ENCODE measurements at regions not wholly inside any gene's neighbourhood (a gene's known extent, or its start where the extent isn't known, plus 50 kb on each side); places are given as distances from the start of the nearest gene placed in this dataset.
"Not testable (repeated sequence)": the region's sequence is repeated elsewhere in the genome, so short reads cannot be mapped to it uniquely, and the experiment has no call there.

GRCh38 chr2:65932571-65932970 lies 500.2 kb upstream of the SPRED2 start:
- DNase-seq = no peak
- Mint-ChIP-seq H3K27ac (no peak overlapping the region), H3K27me3 (peaks cover 0 to 2% of the 10 kb centered on the region in 2 donors), H3K4me1 (no peaks in the 10 kb centered on the region), H3K9me3 (peaks cover 0 to 14% (median 6%) of the 10 kb centered on the region in 8 donors), H3K4me3 (no peak overlapping the region), H3K36me3 (no peaks in the 10 kb centered on the region)
- intact Hi-C loops (cut with micrococcal nuclease) = no loop called here
- Histone ChIP-seq H3K4me3 (ENCODE audit: low read length in 2 of 2) (no peak overlapping the region), H3K9me3 (ENCODE audit: control insufficient read depth in 1 of 2, low read length in 2 of 2) (no peaks in the 10 kb centered on the region), H3K27me3 (ENCODE audit: insufficient read depth, low read length) (no peaks in the 10 kb centered on the region), H3K27ac (ENCODE audit: low read depth, low read length) (no peak overlapping the region), H3K36me3 (ENCODE audit: insufficient read depth, low read length) (no peaks in the 10 kb centered on the region), H3K4me1 (ENCODE audit: insufficient read depth, low read length) (no peaks in the 10 kb centered on the region)
- ChIA-PET POLR2A (ENCODE audit: partially characterized antibody) (no interaction called here), CTCF (ENCODE audit: partially characterized antibody) (no interaction called here)

GRCh38 chr2:65931056-65931455 lies 498.7 kb upstream of the SPRED2 start:
- Mint-ChIP-seq H3K27ac (no peak overlapping the region), H3K36me3 (no peaks in the 10 kb centered on the region), H3K4me1 (no peaks in the 10 kb centered on the region), H3K9me3 (peaks cover 0 to 14% (median 6%) of the 10 kb centered on the region in 8 donors), H3K27me3 (peaks cover 0 to 2% of the 10 kb centered on the region in 2 donors), H3K4me3 (no peak overlapping the region)
- intact Hi-C loops (cut with micrococcal nuclease) = no loop called here
- DNase-seq = no peak
- no peaks in the 10 kb centered on the region for H3K27me3 ChIP-seq (ENCODE audit: insufficient read depth, low read length)
- no peaks in the 10 kb centered on the region for H3K9me3 ChIP-seq (ENCODE audit: control insufficient read depth in 1 of 2, low read length in 2 of 2)
- no peak overlapping the region for H3K27ac ChIP-seq (ENCODE audit: low read depth, low read length)
- POLR2A ChIA-PET (ENCODE audit: partially characterized antibody) = no interaction called here
- H3K36me3 ChIP-seq (ENCODE audit: insufficient read depth, low read length) = no peaks in the 10 kb centered on the region
- H3K4me1 ChIP-seq (ENCODE audit: insufficient read depth, low read length) = no peaks in the 10 kb centered on the region
- H3K4me3 ChIP-seq (ENCODE audit: low read length in 2 of 2) = no peak overlapping the region
- CTCF ChIA-PET (ENCODE audit: partially characterized antibody) = no interaction called here

- Mint-ChIP-seq H3K36me3 (no peaks in the 10 kb centered on the region), H3K27ac (no peak overlapping the region), H3K9me3 (peaks cover 0 to 11% (median 7%) of the 10 kb centered on the region in 8 donors), H3K27me3 (peaks cover 0 to 2% of the 10 kb centered on the region in 2 donors), H3K4me1 (no peaks in the 10 kb centered on the region), H3K4me3 (peak overlapping the region in 1 of 8 donors; percentile 2)
- Histone ChIP-seq H3K9me3 (ENCODE audit: control insufficient read depth in 1 of 2, low read length in 2 of 2) (no peaks in the 10 kb centered on the region), H3K36me3 (ENCODE audit: insufficient read depth, low read length) (no peaks in the 10 kb centered on the region), H3K27ac (ENCODE audit: low read depth, low read length) (no peak overlapping the region), H3K27me3 (ENCODE audit: insufficient read depth, low read length) (no peaks in the 10 kb centered on the region), H3K4me1 (ENCODE audit: insufficient read depth, low read length) (no peaks in the 10 kb centered on the region), H3K4me3 (ENCODE audit: low read length in 2 of 2) (no peak overlapping the region)
- DNase-seq = no peak
- POLR2A ChIA-PET (ENCODE audit: partially characterized antibody) = no interaction called here
- CTCF ChIA-PET (ENCODE audit: partially characterized antibody) = no interaction called here
- intact Hi-C loops (cut with micrococcal nuclease) = no loop called here
These were observed 497.9 kb upstream of the SPRED2 start for GRCh38 chr2:65930259-65930658.

DNA sequence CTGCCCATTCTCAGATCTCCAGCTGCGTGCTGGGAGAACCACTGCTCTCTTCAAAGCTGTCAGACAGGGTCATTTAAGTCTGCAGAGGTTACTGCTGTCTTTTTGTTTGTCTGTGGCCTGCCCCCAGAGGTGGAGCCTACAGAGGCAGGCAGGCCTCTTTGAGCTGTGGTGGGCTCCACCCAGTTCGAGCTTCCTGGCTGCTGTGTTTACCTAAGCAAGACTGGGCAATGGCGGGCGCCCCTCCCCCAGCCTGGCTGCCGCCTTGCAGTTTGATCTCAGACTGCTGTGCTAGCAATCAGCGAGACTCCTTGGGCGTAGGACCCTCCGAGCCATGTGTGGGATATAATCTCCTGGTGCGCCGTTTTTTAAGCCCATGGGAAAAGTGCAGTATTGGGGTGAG lies 497.3 kb upstream of the SPRED2 start:
- H3K36me3 Mint-ChIP-seq; H3K4me3 Mint-ChIP-seq; H3K9me3 ChIP-seq (ENCODE audit: control insufficient read depth in 1 of 2, low read length in 2 of 2); H3K27me3 ChIP-seq (ENCODE audit: insufficient read depth, low read length); H3K36me3 ChIP-seq (ENCODE audit: insufficient read depth, low read length); CTCF ChIA-PET (ENCODE audit: partially characterized antibody); H3K27ac ChIP-seq (ENCODE audit: low read depth, low read length); POLR2A ChIA-PET (ENCODE audit: partially characterized antibody); H3K4me1 ChIP-seq (ENCODE audit: insufficient read depth, low read length); H3K4me3 ChIP-seq (ENCODE audit: low read length in 2 of 2); H3K4me1 Mint-ChIP-seq; DNase-seq; H3K27ac Mint-ChIP-seq; intact Hi-C loops (cut with micrococcal nuclease); H3K27me3 Mint-ChIP-seq: not testable (repeated sequence)
- H3K9me3 Mint-ChIP-seq = peaks cover 0 to 11% (median 6%) of the 10 kb centered on the region in 8 donors

DNA sequence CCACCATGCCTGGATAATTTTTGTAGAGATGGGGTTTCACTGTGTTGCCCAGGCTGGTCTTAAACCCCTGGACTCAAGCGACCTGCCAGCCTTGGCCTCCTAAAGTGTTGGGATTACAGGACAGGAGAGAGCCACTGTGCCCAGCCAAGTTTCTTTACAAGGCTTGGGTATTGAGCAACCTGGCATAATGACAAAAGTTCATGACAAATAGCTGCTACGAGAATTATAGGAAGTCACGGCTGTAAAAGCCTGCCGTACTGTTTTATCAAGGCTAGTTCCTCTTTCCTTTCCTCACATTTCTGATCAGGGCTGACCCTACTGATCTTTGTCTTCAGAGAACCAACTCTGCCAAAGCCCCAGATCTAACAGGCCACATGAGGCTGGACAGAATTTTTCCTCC lies 490.4 kb upstream of the SPRED2 start:
- H3K9me3 ChIP-seq (ENCODE audit: control insufficient read depth in 1 of 2, low read length in 2 of 2) = no peaks in the 10 kb centered on the region
- DNase-seq = no peak
- Mint-ChIP-seq H3K4me3 (no peak overlapping the region), H3K4me1 (no peaks in the 10 kb centered on the region), H3K27ac (no peak overlapping the region), H3K9me3 (peaks cover 0 to 18% (median 2%) of the 10 kb centered on the region in 8 donors), H3K36me3 (no peaks in the 10 kb centered on the region), H3K27me3 (no peaks in the 10 kb centered on the region)
- ChIA-PET POLR2A (ENCODE audit: partially characterized antibody) (no interaction called here), CTCF (ENCODE audit: partially characterized antibody) (no interaction called here)
- no peaks in the 10 kb centered on the region for H3K4me1 ChIP-seq (ENCODE audit: insufficient read depth, low read length)
- no peak overlapping the region for H3K27ac ChIP-seq (ENCODE audit: low read depth, low read length)
- no peaks in the 10 kb centered on the region for H3K27me3 ChIP-seq (ENCODE audit: insufficient read depth, low read length)
- no peak overlapping the region for H3K4me3 ChIP-seq (ENCODE audit: low read length in 2 of 2)
- no peaks in the 10 kb centered on the region for H3K36me3 ChIP-seq (ENCODE audit: insufficient read depth, low read length)
- intact Hi-C loops (cut with micrococcal nuclease) = no loop called here

- H3K27ac ChIP-seq (ENCODE audit: low read depth, low read length) = no peak overlapping the region
- H3K4me3 Mint-ChIP-seq = no peak overlapping the region
- no peak for DNase-seq
- no peaks in the 10 kb centered on the region for H3K4me1 Mint-ChIP-seq
- H3K9me3 Mint-ChIP-seq = peaks cover 0 to 14% (median under 1%) of the 10 kb centered on the region in 8 donors
- intact Hi-C loops (cut with micrococcal nuclease) = no loop called here
- no peaks in the 10 kb centered on the region for H3K4me1 ChIP-seq (ENCODE audit: insufficient read depth, low read length)
- H3K4me3 ChIP-seq (ENCODE audit: low read length in 2 of 2) = no peak overlapping the region
- no peaks in the 10 kb centered on the region for H3K36me3 Mint-ChIP-seq
- no peaks in the 10 kb centered on the region for H3K27me3 Mint-ChIP-seq
- ChIA-PET POLR2A (ENCODE audit: partially characterized antibody) (no interaction called here), CTCF (ENCODE audit: partially characterized antibody) (no interaction called here)
- no peak overlapping the region for H3K27ac Mint-ChIP-seq
- no peaks in the 10 kb centered on the region for H3K27me3 ChIP-seq (ENCODE audit: insufficient read depth, low read length)
- H3K36me3 ChIP-seq (ENCODE audit: insufficient read depth, low read length) = no peaks in the 10 kb centered on the region
- H3K9me3 ChIP-seq (ENCODE audit: control insufficient read depth in 1 of 2, low read length in 2 of 2) = no peaks in the 10 kb centered on the region
These were observed 489.6 kb upstream of the SPRED2 start for GRCh38 chr2:65922030-65922429.

- H3K36me3 ChIP-seq (ENCODE audit: insufficient read depth, low read length) = no peaks in the 10 kb centered on the region
- peaks cover 0 to 3% of the 10 kb centered on the region in 2 donors for H3K9me3 ChIP-seq (ENCODE audit: control insufficient read depth in 1 of 2, low read length in 2 of 2)
- H3K27ac Mint-ChIP-seq = no peak overlapping the region
- no peaks in the 10 kb centered on the region for H3K4me1 ChIP-seq (ENCODE audit: insufficient read depth, low read length)
- H3K4me3 ChIP-seq (ENCODE audit: low read length in 2 of 2) = no peak overlapping the region
- ChIA-PET CTCF (ENCODE audit: partially characterized antibody) (no interaction called here), POLR2A (ENCODE audit: partially characterized antibody) (no interaction called here)
- no peaks in the 10 kb centered on the region for H3K4me1 Mint-ChIP-seq
- peaks cover 0 to 13% (median under 1%) of the 10 kb centered on the region in 8 donors for H3K9me3 Mint-ChIP-seq
- DNase-seq = no peak
- H3K4me3 Mint-ChIP-seq = no peak overlapping the region
- no peak overlapping the region for H3K27ac ChIP-seq (ENCODE audit: low read depth, low read length)
- intact Hi-C loops (cut with micrococcal nuclease) = no loop called here
- no peaks in the 10 kb centered on the region for H3K36me3 Mint-ChIP-seq
- no peaks in the 10 kb centered on the region for H3K27me3 Mint-ChIP-seq
- no peaks in the 10 kb centered on the region for H3K27me3 ChIP-seq (ENCODE audit: insufficient read depth, low read length)
These were observed 488.7 kb upstream of the SPRED2 start for GRCh38 chr2:65921116-65921515.

- Mint-ChIP-seq H3K4me3 (no peak overlapping the region), H3K9me3 (peaks cover 0 to 13% (median under 1%) of the 10 kb centered on the region in 8 donors), H3K27ac (no peak overlapping the region), H3K27me3 (no peaks in the 10 kb centered on the region), H3K36me3 (no peaks in the 10 kb centered on the region), H3K4me1 (no peaks in the 10 kb centered on the region)
- H3K9me3 ChIP-seq (ENCODE audit: control insufficient read depth in 1 of 2, low read length in 2 of 2) = peaks cover 0 to 3% of the 10 kb centered on the region in 2 donors
- ChIA-PET CTCF (ENCODE audit: partially characterized antibody) (no interaction called here), POLR2A (ENCODE audit: partially characterized antibody) (no interaction called here)
- DNase-seq = no peak
- no peaks in the 10 kb centered on the region for H3K27me3 ChIP-seq (ENCODE audit: insufficient read depth, low read length)
- intact Hi-C loops (cut with micrococcal nuclease) = no loop called here
- no peak overlapping the region for H3K27ac ChIP-seq (ENCODE audit: low read depth, low read length)
- no peak overlapping the region for H3K4me3 ChIP-seq (ENCODE audit: low read length in 2 of 2)
- H3K4me1 ChIP-seq (ENCODE audit: insufficient read depth, low read length) = no peaks in the 10 kb centered on the region
- H3K36me3 ChIP-seq (ENCODE audit: insufficient read depth, low read length) = no peaks in the 10 kb centered on the region
These were observed 488.3 kb upstream of the SPRED2 start for GRCh38 chr2:65920659-65921058.

All from CD4-positive, alpha-beta memory T cell (primary cell).